Endothelial cell of umbilical vein (primary cell): ENCODE measurements at regions not wholly inside any gene's neighbourhood (a gene's known extent, or its start where the extent isn't known, plus 50 kb on each side); places are given as distances from the start of the nearest gene placed in this dataset.

Experiments
- BruUV-seq: library from RNA; stranded (reverse); fragments of 400-500 nt; replicated peaks from 2 replicates; lab custom pipeline; 2021; lab: Mats Ljungman, UMichigan
- CTCF ChIA-PET: fragments of 300-600, 350-600 bp; sonication (Branson Sonifier 250); formaldehyde crosslinking; loops from one replicate; lab custom pipeline; 2021; ENCODE audit warnings: antibody characterized with exemption, inconsistent platforms; lab: Charles Lee
- POLR2A ChIA-PET: fragments of 300-600, 350-600 bp; sonication (Branson Sonifier 250); formaldehyde crosslinking; loops from one replicate; lab custom pipeline; 2021; ENCODE audit warnings: antibody characterized with exemption, inconsistent platforms; lab: Charles Lee
- DNase-seq: peaks from one replicate; pipeline ENCODE4 v3.0.0-alpha.2; 2011; ENCODE audit warnings: low read depth, low spot score
- FAIRE-seq: peaks from 2 replicates; lab custom pipeline; 2011; peaks lifted over from hg19 to GRCh38; lab: Jason Lieb, UNC
- H2AFZ ChIP-seq: 2 replicates; pipeline ENCODE4 v1.6.0; 2012; ENCODE audit warnings: low read depth, low read length, control low read depth, inconsistent platforms
- H3K27ac ChIP-seq: 2 replicates; pipeline ENCODE4 v1.5.1; 2011; ENCODE audit warnings: low read depth, mild to moderate bottlenecking, control low read depth, low read length, moderate library complexity; ENCODE audit not compliant: insufficient read depth
- H3K27me3 ChIP-seq, 2 experiments: 2 replicates each; pipeline versions ENCODE4 v1.6.0 to v1.6.1; 2011; ENCODE audit warnings: low read length in 2 of 2, mixed read lengths in 1 of 2; ENCODE audit not compliant: control insufficient read depth in 2 of 2, insufficient read depth in 2 of 2
- H3K36me3 ChIP-seq, 2 experiments: 2 replicates in 1 of 2; 3 replicates in 1 of 2; pipeline ENCODE4 v1.5.1; 2011; ENCODE audit warnings: low read length in 2 of 2, mild to moderate bottlenecking in 1 of 2, moderate library complexity in 1 of 2; ENCODE audit not compliant: control insufficient read depth in 2 of 2, insufficient read depth in 2 of 2; ENCODE audit errors: extremely low read depth in 1 of 2
- H3K4me1 ChIP-seq: 3 replicates; pipeline ENCODE4 v1.5.1; 2011; ENCODE audit warnings: mild to moderate bottlenecking, low read length; ENCODE audit not compliant: control insufficient read depth, insufficient read depth; ENCODE audit errors: extremely low read depth
- H3K4me2 ChIP-seq: 2 replicates; pipeline ENCODE4 v1.6.1; 2011; ENCODE audit warnings: low read length, control low read depth, mixed read lengths; ENCODE audit not compliant: insufficient read depth
- H3K4me3 ChIP-seq, 3 experiments: fragments of 200-600 bp in 1 of 3; sonication (generic), shearing (Covaris generic) in 1 of 3; replicated peaks in 1 of 3; 2 replicates each; pipeline ENCODE4 v1.5.1; 2011 to 2016; ENCODE audit warnings: control low read depth in 3 of 3, low read length in 3 of 3, mild to moderate bottlenecking in 2 of 3, inconsistent platforms in 1 of 3, low read depth in 1 of 3, moderate library complexity in 1 of 3; ENCODE audit not compliant: insufficient read depth in 1 of 3
- H3K79me2 ChIP-seq: 2 replicates; pipeline ENCODE4 v1.6.0; 2012; ENCODE audit warnings: low read length, inconsistent platforms; ENCODE audit not compliant: control insufficient read depth, insufficient read depth
- H3K9ac ChIP-seq: replicated peaks from 2 replicates; pipeline ENCODE3; 2011; ENCODE audit warnings: low read length, control low read depth; ENCODE audit not compliant: insufficient read depth; ENCODE audit errors: extremely low read depth
- H3K9me1 ChIP-seq: replicated peaks from 3 replicates; pipeline ENCODE4 v1.6.0; 2011; ENCODE audit warnings: mild to moderate bottlenecking, low read length; ENCODE audit not compliant: control insufficient read depth, insufficient read depth; ENCODE audit errors: extremely low read depth
- H3K9me3 ChIP-seq: replicated peaks from 2 replicates; pipeline ENCODE4 v1.5.1; 2012; ENCODE audit warnings: low read length, inconsistent platforms; ENCODE audit not compliant: control insufficient read depth, insufficient read depth
- H4K20me1 ChIP-seq: replicated peaks from 2 replicates; pipeline ENCODE3; 2011; ENCODE audit warnings: mild to moderate bottlenecking, low read length; ENCODE audit not compliant: control insufficient read depth, insufficient read depth; ENCODE audit errors: extremely low read depth
- CTCF ChIP-seq, 2 donors: IDR thresholded peaks; 1 replicate in 1 of 2; 2 replicates in 1 of 2; pipeline ENCODE4 v1.5.1; 2011; ENCODE audit warnings: low read length in 2 of 2, mild to moderate bottlenecking in 2 of 2, moderate library complexity in 2 of 2, control low read depth in 1 of 2, inconsistent platforms in 1 of 2, low read depth in 1 of 2; ENCODE audit not compliant: insufficient read depth in 1 of 2; ENCODE audit errors: extremely low read depth in 1 of 2
- EZH2 ChIP-seq: IDR thresholded peaks from 2 replicates; pipeline ENCODE4 v1.6.1; 2012; ENCODE audit warnings: borderline replicate concordance, low read depth, mild to moderate bottlenecking, moderate library complexity, low read length, inconsistent platforms; ENCODE audit not compliant: severe bottlenecking
- FOS ChIP-seq: IDR thresholded peaks from 2 replicates; pipeline ENCODE4 v1.6.1; 2011; ENCODE audit warnings: mild to moderate bottlenecking, low read length, moderate library complexity, borderline replicate concordance; ENCODE audit not compliant: insufficient read depth
- GATA2 ChIP-seq: IDR thresholded peaks from 2 replicates; pipeline ENCODE4 v1.7.0; 2011; ENCODE audit warnings: low read depth, mild to moderate bottlenecking, moderate library complexity, mixed read lengths, low read length; ENCODE audit not compliant: insufficient read length, insufficient read depth
- JUN ChIP-seq: IDR thresholded peaks from 2 replicates; pipeline ENCODE4 v1.6.1; 2011; ENCODE audit warnings: borderline replicate concordance, low read depth; ENCODE audit not compliant: insufficient read length, insufficient read depth
- MAX ChIP-seq: IDR thresholded peaks from 2 replicates; pipeline ENCODE4 v1.6.1; 2011; ENCODE audit not compliant: insufficient read depth, insufficient read length
- MYC ChIP-seq: IDR thresholded peaks from one replicate; pipeline ENCODE4 v1.6.1; 2011; ENCODE audit warnings: mild to moderate bottlenecking, low read depth, low read length
- POLR2A ChIP-seq: IDR thresholded peaks from 2 replicates; pipeline ENCODE4 v1.6.1; 2012; ENCODE audit warnings: low read depth, mild to moderate bottlenecking, control low read depth, low read length
- POLR2AphosphoS5 ChIP-seq: IDR thresholded peaks from 2 replicates; pipeline ENCODE4 v1.6.1; 2012; ENCODE audit warnings: low read depth, mild to moderate bottlenecking, control low read depth, low read length, moderate library complexity; ENCODE audit not compliant: insufficient read depth
- dilution Hi-C: fragments of 300-500 bp; cut with MboI; formaldehyde crosslinking; loops from one replicate; pipeline ENCODE4 v1.15.0; 2019; ENCODE audit warnings: low sequenced_read_pairs; ENCODE audit not compliant: extremely low pct_ligation_motif_present
- intact Hi-C: fragments of 100-400 bp; cut with micrococcal nuclease; formaldehyde crosslinking; loops from one replicate; pipeline ENCODE4 v1.10.0; 2022

- no peak overlapping the region for H3K4me2 ChIP-seq
- H4K20me1 ChIP-seq = no peaks in the 10 kb centered on the region
- no peak overlapping the region for H3K27ac ChIP-seq
- intact Hi-C loops = no loop called here
- H2AFZ ChIP-seq = no peak overlapping the region
- POLR2A ChIA-PET = no interaction called here
- no peaks in the 10 kb centered on the region for H3K9me3 ChIP-seq
- no peaks in the 10 kb centered on the region for H3K9me1 ChIP-seq
- no peaks in the 10 kb centered on the region for H3K27me3 ChIP-seq
- no peak overlapping the region for H3K9ac ChIP-seq
- dilution Hi-C loops = no loop called here
- H3K36me3 ChIP-seq = no peaks in the 10 kb centered on the region
- H3K79me2 ChIP-seq = no peaks in the 10 kb centered on the region
- no peak for DNase-seq
- H3K4me3 ChIP-seq = no peak overlapping the region
- no peak for FAIRE-seq
- no peaks in the 10 kb centered on the region for H3K4me1 ChIP-seq
- TF ChIP-seq GATA2 = no peak
- TF ChIP-seq POLR2AphosphoS5 = no peak
- no peak for TF ChIP-seq FOS
- no peak for TF ChIP-seq JUN
- no peak for TF ChIP-seq EZH2
- no peak for TF ChIP-seq MYC
- TF ChIP-seq MAX = no peak
- TF ChIP-seq CTCF (IDR thresholded peaks at IDR 0.05; ENCODE audit: extremely low read depth in 1 of 2, insufficient read depth in 1 of 2, low read depth in 1 of 2, low read length in 2 of 2) = no peak
- no peak for TF ChIP-seq POLR2A
- CTCF ChIA-PET = no interaction called here
- no TSS peak for BruUV-seq
These were observed 50.5 kb upstream of the FCN1 start for GRCh38 chr9:134968011-134968822.
